Progenitor cell of endocrine pancreas (in vitro differentiated cells): ENCODE measurements at regions not wholly inside any gene's neighbourhood (a gene's known extent, or its start where the extent isn't known, plus 50 kb on each side); places are given as distances from the start of the nearest gene placed in this dataset.

Experiments used
- DNase-seq: peaks from one replicate; pipeline ENCODE4 v3.0.0; 2021; ENCODE audit warnings: low spot score; ENCODE audit not compliant: unreplicated experiment
- H3K27ac Mint-ChIP-seq: 2 replicates; pipeline ENCODE4 v1.8.0; 2021; ENCODE audit warnings: mild to moderate bottlenecking, moderate library complexity, mixed read lengths
- H3K27me3 Mint-ChIP-seq: 2 replicates; pipeline ENCODE4 v1.8.0; 2021; ENCODE audit warnings: mixed read lengths
- H3K36me3 Mint-ChIP-seq: 2 replicates; pipeline ENCODE4 v1.8.0; 2022; ENCODE audit warnings: mixed read lengths; ENCODE audit not compliant: insufficient read depth
- H3K4me1 Mint-ChIP-seq: 2 replicates; pipeline ENCODE4 v1.8.0; 2021; ENCODE audit warnings: low read depth, mixed read lengths
- H3K4me3 Mint-ChIP-seq: 2 replicates; pipeline ENCODE4 v1.8.0; 2021; ENCODE audit warnings: low read depth, mild to moderate bottlenecking, moderate library complexity, mixed read lengths
- H3K9me3 Mint-ChIP-seq: 2 replicates; pipeline ENCODE4 v1.8.0; 2021; ENCODE audit warnings: low read depth, mixed read lengths
- TF ChIP-seq, protein P1 (sequence below): fragments of 200-600 bp; sonication (generic); IDR thresholded peaks from one replicate; pipeline ENCODE4 v1.5.0; 2021; ENCODE audit warnings: antibody characterized with exemption, mild to moderate bottlenecking; ENCODE audit not compliant: unreplicated experiment

DNA sequence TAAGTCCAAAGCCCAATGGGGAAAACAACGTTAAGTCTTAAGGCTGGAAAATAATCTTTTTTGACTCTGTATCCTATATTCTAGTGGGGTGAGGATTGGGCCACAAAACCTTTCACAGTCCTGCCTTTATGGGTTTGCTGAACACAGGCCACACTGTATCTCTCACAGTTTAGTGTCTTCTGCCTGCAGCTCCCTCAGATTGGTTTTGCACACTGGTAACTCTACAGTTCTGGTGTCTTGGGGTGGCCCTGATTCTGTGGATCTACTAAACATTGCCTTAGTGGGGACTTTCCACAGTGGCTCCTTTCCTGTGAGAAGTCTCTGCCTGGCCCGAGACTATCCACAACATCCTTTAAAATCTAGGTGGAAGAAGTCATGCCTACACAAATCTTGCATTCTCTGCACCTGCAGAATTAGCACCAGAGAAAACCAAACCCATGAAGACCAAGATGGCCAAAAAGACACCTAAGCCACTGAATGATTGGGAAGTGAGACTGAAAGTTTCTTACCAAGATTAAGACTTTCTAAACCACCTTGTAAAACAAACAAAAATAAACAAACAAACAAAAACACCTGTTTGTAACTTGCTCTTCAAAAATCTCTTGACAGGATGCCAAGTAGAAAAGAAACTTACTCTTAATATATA lies 150.4 kb upstream of the PCDH10 start:
- no peak overlapping the region for H3K27ac Mint-ChIP-seq
- DNase-seq: no peak
- H3K4me3 Mint-ChIP-seq: no peak overlapping the region
- no peaks in the 10 kb centered on the region for H3K36me3 Mint-ChIP-seq
- TF ChIP-seq, protein P1, sequence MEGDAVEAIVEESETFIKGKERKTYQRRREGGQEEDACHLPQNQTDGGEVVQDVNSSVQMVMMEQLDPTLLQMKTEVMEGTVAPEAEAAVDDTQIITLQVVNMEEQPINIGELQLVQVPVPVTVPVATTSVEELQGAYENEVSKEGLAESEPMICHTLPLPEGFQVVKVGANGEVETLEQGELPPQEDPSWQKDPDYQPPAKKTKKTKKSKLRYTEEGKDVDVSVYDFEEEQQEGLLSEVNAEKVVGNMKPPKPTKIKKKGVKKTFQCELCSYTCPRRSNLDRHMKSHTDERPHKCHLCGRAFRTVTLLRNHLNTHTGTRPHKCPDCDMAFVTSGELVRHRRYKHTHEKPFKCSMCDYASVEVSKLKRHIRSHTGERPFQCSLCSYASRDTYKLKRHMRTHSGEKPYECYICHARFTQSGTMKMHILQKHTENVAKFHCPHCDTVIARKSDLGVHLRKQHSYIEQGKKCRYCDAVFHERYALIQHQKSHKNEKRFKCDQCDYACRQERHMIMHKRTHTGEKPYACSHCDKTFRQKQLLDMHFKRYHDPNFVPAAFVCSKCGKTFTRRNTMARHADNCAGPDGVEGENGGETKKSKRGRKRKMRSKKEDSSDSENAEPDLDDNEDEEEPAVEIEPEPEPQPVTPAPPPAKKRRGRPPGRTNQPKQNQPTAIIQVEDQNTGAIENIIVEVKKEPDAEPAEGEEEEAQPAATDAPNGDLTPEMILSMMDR: no peak
- no peaks in the 10 kb centered on the region for H3K4me1 Mint-ChIP-seq
- no peaks in the 10 kb centered on the region for H3K9me3 Mint-ChIP-seq
- no peaks in the 10 kb centered on the region for H3K27me3 Mint-ChIP-seq

DNA sequence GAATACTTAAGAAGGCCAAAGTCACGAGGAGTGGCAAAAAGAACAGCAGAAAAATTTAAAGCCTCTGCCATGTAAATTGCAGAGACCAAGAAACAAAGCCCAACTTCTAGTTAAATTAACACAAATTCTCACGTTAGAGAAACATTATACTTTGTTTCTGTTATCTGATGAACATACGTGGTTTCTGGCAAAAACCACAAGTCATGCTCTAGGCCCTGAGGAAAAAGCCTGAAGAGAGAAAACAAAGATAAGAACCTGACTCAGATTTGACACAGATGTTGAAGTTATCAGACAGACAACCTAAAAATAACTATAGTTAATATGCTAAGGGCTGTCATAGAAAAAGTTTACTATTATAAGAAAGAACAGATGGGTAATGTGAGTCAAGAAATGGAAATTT lies 149.1 kb upstream of the PCDH10 start:
- no peaks in the 10 kb centered on the region for H3K27me3 Mint-ChIP-seq
- no peaks in the 10 kb centered on the region for H3K36me3 Mint-ChIP-seq
- no peaks in the 10 kb centered on the region for H3K9me3 Mint-ChIP-seq
- TF ChIP-seq, protein P1: no peak
- no peak overlapping the region for H3K27ac Mint-ChIP-seq
- no peak overlapping the region for H3K4me3 Mint-ChIP-seq
- H3K4me1 Mint-ChIP-seq: no peaks in the 10 kb centered on the region
- DNase-seq: no peak

DNA sequence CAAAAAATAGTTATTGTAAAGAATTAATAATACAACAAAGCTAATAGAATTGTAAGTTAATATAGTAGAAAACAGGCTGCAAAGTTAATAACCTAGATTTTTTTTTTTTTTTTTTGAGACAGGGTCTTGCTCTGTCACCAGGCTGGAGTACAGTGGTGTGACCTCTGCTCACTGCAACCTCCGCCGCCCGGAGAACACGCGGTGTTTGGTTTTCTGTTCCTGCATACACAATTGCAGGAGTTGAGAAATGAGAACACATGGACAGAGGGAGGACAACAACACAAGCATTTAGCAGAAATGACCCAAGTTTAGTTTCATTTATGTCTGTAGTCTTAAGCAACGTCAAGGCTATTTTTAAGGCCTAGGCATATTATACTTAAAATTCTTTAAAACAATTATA lies 145.9 kb upstream of the PCDH10 start:
- Mint-ChIP-seq H3K4me1 (no peaks in the 10 kb centered on the region), H3K27ac (no peak overlapping the region), H3K27me3 (no peaks in the 10 kb centered on the region), H3K36me3 (no peaks in the 10 kb centered on the region), H3K4me3 (no peak overlapping the region), H3K9me3 (no peaks in the 10 kb centered on the region)
- DNase-seq: no peak
- TF ChIP-seq, protein P1: no peak

DNA sequence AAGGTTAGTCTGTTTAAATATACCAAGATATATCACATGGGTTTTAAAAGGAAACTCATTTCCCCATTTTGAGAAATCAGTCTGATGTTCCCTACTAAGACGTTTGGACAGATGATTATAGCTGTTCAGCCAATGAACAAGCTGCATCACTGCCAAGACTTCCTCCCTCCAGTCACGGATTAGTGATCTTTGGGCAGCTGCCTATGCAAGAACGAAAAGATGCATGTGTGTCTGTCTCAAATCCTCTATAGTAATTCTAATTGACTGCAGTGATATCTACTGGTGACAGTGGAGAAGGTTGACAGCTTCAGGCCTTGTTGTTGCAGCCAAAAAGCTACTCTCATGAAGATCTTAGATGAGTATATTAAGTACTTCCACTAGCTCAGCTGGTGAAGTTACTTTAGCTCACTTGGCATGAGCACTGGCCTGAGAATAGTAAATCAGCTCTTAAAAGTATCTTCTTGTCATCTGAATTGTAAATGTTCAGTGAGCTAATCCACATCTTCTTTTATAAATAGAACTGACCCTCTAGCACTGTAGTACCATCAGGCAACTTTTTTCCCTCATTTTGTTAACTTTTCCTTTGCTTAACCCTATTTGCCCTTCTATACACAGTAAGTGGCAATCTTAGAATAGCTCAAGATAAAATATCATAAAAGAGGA lies 134.5 kb upstream of the PCDH10 start:
- Mint-ChIP-seq H3K4me1 (no peaks in the 10 kb centered on the region), H3K36me3 (peaks cover 1% of the 10 kb centered on the region), H3K9me3 (peaks cover 10% of the 10 kb centered on the region), H3K27me3 (no peaks in the 10 kb centered on the region), H3K4me3 (no peak overlapping the region), H3K27ac (no peak overlapping the region)
- no peak for DNase-seq
- TF ChIP-seq, protein P1: no peak

DNA sequence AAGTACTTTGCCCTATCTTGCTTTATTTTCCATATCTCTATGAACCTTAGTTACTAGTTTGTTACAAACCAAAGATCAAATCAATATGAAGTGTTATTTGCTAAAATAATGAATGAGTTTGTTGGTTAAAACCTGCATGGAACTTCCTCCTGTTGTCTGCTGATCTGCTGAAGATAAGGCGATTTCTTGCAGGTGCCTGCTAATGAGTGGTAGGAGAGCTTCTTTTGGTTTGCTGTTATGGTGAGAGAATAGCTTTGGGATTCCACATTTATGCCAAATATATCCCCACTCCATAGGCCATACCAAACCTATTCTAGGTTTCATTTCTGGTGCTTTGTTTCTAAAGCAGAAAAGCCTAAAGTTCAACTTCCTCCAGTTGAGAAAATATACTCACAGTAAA lies 103.8 kb upstream of the PCDH10 start:
- H3K27me3 Mint-ChIP-seq: no peaks in the 10 kb centered on the region

More for the DNA sequence above, 103.8 kb upstream of the PCDH10 start:
- H3K27ac Mint-ChIP-seq: no peak overlapping the region
- DNase-seq: no peak
- no peak overlapping the region for H3K4me3 Mint-ChIP-seq
- TF ChIP-seq, protein P1: no peak
- no peaks in the 10 kb centered on the region for H3K36me3 Mint-ChIP-seq
- peaks cover 7% of the 10 kb centered on the region for H3K9me3 Mint-ChIP-seq
- H3K4me1 Mint-ChIP-seq: peaks cover 3% of the 10 kb centered on the region
